22Rv1 (cell line): ENCODE measurements at regions not wholly inside any gene's neighbourhood (a gene's known extent, or its start where the extent isn't known, plus 50 kb on each side); places are given as distances from the start of the nearest gene placed in this dataset.

Experiments used
- CTCF ChIP-seq: fragments of 450-650 bp; IDR thresholded peaks from 2 replicates; pipeline ENCODE4 v1.5.1; 2017; ENCODE audit warnings: mild to moderate bottlenecking
- ZFX ChIP-seq: fragments of 450-650 bp; IDR thresholded peaks from 2 replicates; pipeline ENCODE4 v1.6.1; 2017; ENCODE audit warnings: antibody characterized with exemption, borderline replicate concordance

DNA sequence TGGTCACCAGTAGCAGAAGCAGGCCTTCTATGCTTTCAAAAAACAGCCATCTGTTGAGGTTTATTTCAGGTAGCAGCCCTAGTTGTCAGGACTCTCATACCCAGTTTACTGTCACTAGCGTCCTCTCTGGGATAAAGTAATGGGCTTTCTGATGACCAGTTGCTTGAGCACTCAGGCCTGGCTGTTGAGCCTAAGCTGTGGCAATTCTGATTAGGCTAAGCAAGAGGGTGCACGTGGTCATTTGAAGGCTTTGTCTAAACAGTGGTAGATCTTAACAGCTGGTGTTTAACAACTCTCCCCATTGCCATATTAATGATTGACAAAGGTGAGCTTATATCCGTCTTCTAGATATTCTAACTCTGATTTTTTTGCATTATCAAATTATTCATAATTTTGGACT lies 132.9 kb upstream of the TMCO5A start:
- TF ChIP-seq CTCF (no peak), ZFX (no peak)
